T-helper 22 cell (primary cell): ENCODE measurements at regions not wholly inside any gene's neighbourhood (a gene's known extent, or its start where the extent isn't known, plus 50 kb on each side); places are given as distances from the start of the nearest gene placed in this dataset.

Experiments
- DNase-seq: peaks from one replicate; pipeline ENCODE4 v3.0.0-alpha.2; 2020; ENCODE audit warnings: low read depth

DNA sequence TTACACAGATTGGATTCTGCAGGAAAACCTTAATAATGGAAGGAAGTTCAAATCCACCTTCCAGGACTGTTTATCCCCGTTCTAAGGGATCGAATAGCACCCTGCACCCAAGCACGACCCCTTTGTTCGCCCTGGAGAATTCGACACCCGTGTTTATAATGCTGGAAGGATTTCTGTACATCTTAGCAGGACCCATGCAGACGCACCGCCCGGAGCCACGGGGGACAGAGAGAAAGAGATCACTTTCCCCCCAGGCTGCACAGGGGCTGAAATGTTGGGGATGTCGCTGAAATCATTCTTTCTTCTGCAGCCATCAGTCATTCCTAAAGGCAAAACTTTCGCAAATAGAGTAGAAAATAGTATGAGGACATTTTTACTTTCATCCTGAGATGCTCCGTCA lies 238.7 kb upstream of the SALL3 start:
- DNase-seq, result no peak

- no peak for DNase-seq
These were observed 238.0 kb upstream of the SALL3 start for GRCh38 chr18:78741381-78742217.

- no peak for DNase-seq
These were observed 237.3 kb upstream of the SALL3 start for GRCh38 chr18:78742218-78742745.

GRCh38 chr18:78743078-78743477 lies 236.5 kb upstream of the SALL3 start:
- DNase-seq, result no peak

DNA sequence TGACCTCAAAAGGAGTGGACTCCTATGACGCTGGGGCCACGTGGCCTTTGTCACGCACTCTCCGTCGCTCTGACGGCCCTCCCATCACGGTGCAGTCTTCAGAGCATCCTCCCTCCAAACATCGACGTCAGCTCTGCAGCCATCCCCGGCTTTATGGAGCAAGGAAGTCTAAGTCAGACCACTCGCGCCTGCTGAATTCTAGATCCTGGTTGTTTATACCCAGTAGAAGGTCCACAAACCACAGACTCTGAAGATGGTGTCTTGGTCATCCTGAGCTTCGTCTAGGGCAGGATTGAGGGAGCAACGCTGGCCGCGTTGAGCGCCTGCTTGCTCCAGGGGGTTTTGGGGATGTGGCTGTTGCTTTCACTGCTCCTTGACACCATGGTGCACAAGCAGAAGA lies 228.0 kb upstream of the SALL3 start:
- no peak for DNase-seq

GRCh38 chr18:78753240-78753639 lies 226.4 kb upstream of the SALL3 start:
- no peak for DNase-seq

GRCh38 chr18:78754311-78755043 lies 225.1 kb upstream of the SALL3 start:
- DNase-seq, result no peak

DNA sequence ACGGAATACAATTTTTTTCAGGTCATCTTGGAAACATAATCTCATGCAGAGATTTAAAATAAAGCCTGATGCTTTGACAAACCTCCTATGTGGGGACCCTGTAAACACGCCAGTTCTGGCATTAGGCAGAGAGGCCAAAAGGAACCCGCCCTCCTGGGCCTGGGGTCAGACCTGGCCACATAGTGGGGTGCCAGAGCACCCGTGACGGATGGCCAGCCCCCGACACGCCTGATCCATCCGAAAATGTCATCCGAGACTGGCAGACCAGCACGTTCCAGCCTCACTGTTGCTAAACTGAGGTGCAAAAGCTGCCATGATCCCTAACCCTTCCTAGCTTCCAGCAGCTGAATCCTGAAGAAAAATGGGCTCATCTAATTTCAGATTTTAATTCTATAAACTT lies 222.6 kb upstream of the SALL3 start:
- DNase-seq, result no peak

- no peak for DNase-seq
These were observed 221.1 kb upstream of the SALL3 start for GRCh38 chr18:78758496-78758895.

- DNase-seq, result no peak
These were observed 216.9 kb upstream of the SALL3 start for GRCh38 chr18:78762753-78763152.

DNA sequence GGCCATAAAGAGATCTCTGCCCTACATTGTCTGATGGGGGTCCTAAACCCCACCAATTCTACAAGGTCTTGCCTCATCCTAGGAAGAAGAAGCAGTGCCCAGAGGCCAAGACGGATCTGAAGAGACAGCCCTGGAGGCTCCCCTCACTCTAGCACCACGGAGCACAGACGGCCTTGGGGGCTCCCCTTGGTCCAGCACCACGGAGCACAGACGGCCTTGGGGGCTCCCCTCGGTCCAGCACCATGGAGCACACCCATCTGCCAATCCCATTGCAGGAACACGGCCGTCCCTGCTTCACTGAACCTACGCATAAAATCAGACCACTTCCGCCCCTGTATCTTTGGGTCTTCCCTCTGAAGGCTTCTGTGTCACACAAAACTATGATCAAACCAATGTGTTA lies 215.1 kb upstream of the SALL3 start:
- no peak for DNase-seq

DNA sequence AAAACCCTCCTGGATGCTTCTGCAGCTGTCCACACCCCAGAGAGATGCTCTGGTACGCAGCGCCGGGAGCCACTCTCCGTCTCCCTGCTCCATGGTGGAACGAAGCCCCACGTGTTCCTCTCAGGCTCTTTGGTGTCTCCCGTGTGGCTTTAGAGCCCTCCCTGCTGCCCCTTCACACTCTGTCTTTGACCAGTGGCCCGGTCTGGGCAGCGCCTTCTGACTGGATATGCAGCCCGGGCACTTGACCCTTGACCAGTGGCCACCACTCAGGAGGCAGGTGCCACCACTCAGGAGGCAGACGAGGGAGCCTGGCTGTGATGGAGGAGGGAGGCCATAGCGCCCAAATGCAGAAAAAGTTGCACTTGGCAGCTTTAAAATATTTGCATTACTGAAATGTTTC lies 214.5 kb upstream of the SALL3 start:
- DNase-seq, result no peak

GRCh38 chr18:78765637-78766281 lies 213.9 kb upstream of the SALL3 start:
- no peak for DNase-seq

GRCh38 chr18:78766651-78767533 lies 212.7 kb upstream of the SALL3 start:
- DNase-seq, result no peak

GRCh38 chr18:78767648-78768071 lies 212.0 kb upstream of the SALL3 start:
- no peak for DNase-seq

- no peak for DNase-seq
These were observed 211.4 kb upstream of the SALL3 start for GRCh38 chr18:78768221-78768620.

- DNase-seq, result no peak
These were observed 210.7 kb upstream of the SALL3 start for GRCh38 chr18:78768656-78769501.

DNA sequence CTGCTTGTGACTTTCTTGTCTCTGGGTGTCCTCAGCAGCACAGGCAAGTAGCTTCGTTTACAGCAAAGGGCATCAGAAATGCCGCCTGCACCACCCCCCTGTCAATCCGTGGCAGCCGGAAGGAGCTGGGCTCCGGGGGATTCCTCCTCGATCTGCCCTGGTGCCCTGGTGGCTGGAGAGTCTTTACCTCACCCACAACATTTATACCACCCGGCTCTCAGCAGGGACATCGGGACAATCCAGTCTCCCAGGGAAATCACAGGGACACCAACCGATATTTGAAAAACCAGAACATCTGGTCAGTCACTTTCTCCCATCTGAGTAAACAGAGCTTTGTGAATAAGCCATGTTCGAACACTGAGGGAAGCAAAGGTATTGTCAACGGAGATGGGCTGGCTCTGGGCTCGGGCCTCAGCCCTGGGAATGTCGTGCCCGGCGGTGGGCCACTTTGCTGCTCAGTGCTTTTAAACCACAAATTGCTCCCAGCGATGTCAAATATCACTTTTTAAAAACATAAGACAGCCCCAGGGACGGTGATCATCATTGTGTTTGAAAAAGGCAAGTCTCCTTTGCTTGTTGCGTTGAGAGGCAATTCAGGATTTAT lies 210.0 kb upstream of the SALL3 start:
- DNase-seq, result no peak

DNA sequence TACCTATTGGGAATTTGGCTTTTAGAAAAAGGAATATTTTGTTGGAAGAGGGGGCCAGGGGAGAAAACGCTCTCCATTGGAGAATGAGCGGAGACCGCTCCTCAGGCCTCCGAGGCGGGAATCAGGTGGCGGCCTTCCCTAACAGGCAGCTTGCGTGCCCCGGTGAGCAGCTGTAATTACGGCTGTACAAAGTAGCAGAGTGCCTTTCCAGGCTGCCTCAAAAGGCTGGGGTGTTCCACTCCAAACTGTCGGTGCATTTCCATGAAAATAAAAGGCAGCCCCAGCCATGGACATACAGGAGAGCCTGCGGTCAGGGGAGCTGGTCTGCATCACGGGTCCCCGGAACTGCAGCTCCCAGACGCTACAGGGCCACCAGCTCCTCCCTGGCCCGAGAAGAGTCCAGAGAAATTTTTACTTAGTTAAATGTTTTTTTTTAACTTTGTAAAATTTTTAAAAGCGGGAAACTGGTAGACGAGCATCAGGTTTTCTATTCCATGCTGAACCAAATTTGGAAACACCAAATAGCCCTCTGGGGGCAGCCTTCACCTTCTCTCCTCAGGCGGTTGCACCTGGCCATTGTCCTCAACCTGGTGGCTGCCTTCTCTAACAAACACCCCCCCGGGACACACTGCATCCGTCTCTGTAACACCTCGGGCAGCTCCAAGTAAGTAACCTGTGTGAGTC lies 209.3 kb upstream of the SALL3 start:
- no peak for DNase-seq

- DNase-seq, result no peak
These were observed 208.8 kb upstream of the SALL3 start for GRCh38 chr18:78770823-78771139.
